GM12878 (cell line): ENCODE measurements at regions not wholly inside any gene's neighbourhood (a gene's known extent, or its start where the extent isn't known, plus 50 kb on each side); places are given as distances from the start of the nearest gene placed in this dataset.

Experiments used
- CEBPB ChIP-seq, 2 experiments: fragments of 150-350 bp in 1 of 2; IDR thresholded peaks; 2 replicates each; pipeline ENCODE4 v1.6.1; 2012 to 2014; ENCODE audit warnings: low read depth in 2 of 2, low read length in 2 of 2, borderline replicate concordance in 1 of 2, inconsistent platforms in 1 of 2
- ETV6 ChIP-seq, 2 experiments: fragments of 450-650 bp in 1 of 2; IDR thresholded peaks in 1 of 2; conservative IDR thresholded peaks in 1 of 2; 2 replicates each; pipeline ENCODE4 v1.6.1; 2014; ENCODE audit warnings: antibody characterized with exemption in 1 of 2, borderline replicate concordance in 1 of 2, low read depth in 1 of 2, mild to moderate bottlenecking in 1 of 2, moderate library complexity in 1 of 2
- MTA3 ChIP-seq: IDR thresholded peaks from 2 replicates; pipeline ENCODE4 v1.6.1; 2012; ENCODE audit warnings: low read length, inconsistent platforms, borderline replicate concordance
- NBN ChIP-seq: fragments of 450-650 bp; IDR thresholded peaks from 2 replicates; pipeline ENCODE4 v1.6.1; 2016
- POU2F2 ChIP-seq: IDR thresholded peaks from 3 replicates; pipeline ENCODE4 v1.6.1; 2011; ENCODE audit warnings: low read depth, mild to moderate bottlenecking, low read length, borderline replicate concordance
- RUNX3 ChIP-seq: IDR thresholded peaks from 2 replicates; pipeline ENCODE4 v1.6.1; 2012; ENCODE audit warnings: low read length, inconsistent platforms
- SPI1 ChIP-seq: IDR thresholded peaks from 2 replicates; pipeline ENCODE4 v1.6.1; 2011; ENCODE audit warnings: low read depth, mild to moderate bottlenecking, low read length, moderate library complexity, borderline replicate concordance; ENCODE audit not compliant: insufficient read depth
- SRF ChIP-seq, 2 experiments: IDR thresholded peaks; 2 replicates each; pipeline ENCODE4 v1.6.1; 2011; ENCODE audit warnings: low read depth in 2 of 2, low read length in 2 of 2, mild to moderate bottlenecking in 1 of 2, moderate library complexity in 1 of 2
- TF ChIP-seq, protein P1 (sequence below): fragments of 450-650 bp; IDR thresholded peaks from 2 replicates; pipeline ENCODE4 v1.6.1; 2017; ENCODE audit warnings: antibody characterized with exemption, mild to moderate bottlenecking, moderate library complexity
- TF ChIP-seq, protein P2 (sequence below): fragments of 450-650 bp; IDR thresholded peaks from 2 replicates; pipeline ENCODE4 v1.6.1; 2017; ENCODE audit warnings: mild to moderate bottlenecking, low read depth, inconsistent platforms; ENCODE audit not compliant: poor library complexity, severe bottlenecking
- TF ChIP-seq, protein P3 (sequence below): fragments of 450-650 bp; IDR thresholded peaks from 2 replicates; pipeline ENCODE4 v1.6.1; 2018; ENCODE audit warnings: borderline replicate concordance, mild to moderate bottlenecking; ENCODE audit not compliant: partially characterized antibody
- TF ChIP-seq, protein P4 (sequence below): fragments of 450-650 bp; IDR thresholded peaks from 2 replicates; pipeline ENCODE4 v1.6.1; 2016; ENCODE audit warnings: mild to moderate bottlenecking
- TF ChIP-seq, protein P5 (sequence below): IDR thresholded peaks from 2 replicates; pipeline ENCODE4 v1.6.1; 2012; ENCODE audit warnings: low read length, inconsistent platforms
- TF ChIP-seq, protein P6 (sequence below): fragments of 450-650 bp; IDR thresholded peaks from 2 replicates; pipeline ENCODE4 v1.6.1; 2018; ENCODE audit warnings: mild to moderate bottlenecking, low read depth, moderate library complexity; ENCODE audit not compliant: partially characterized antibody

DNA sequence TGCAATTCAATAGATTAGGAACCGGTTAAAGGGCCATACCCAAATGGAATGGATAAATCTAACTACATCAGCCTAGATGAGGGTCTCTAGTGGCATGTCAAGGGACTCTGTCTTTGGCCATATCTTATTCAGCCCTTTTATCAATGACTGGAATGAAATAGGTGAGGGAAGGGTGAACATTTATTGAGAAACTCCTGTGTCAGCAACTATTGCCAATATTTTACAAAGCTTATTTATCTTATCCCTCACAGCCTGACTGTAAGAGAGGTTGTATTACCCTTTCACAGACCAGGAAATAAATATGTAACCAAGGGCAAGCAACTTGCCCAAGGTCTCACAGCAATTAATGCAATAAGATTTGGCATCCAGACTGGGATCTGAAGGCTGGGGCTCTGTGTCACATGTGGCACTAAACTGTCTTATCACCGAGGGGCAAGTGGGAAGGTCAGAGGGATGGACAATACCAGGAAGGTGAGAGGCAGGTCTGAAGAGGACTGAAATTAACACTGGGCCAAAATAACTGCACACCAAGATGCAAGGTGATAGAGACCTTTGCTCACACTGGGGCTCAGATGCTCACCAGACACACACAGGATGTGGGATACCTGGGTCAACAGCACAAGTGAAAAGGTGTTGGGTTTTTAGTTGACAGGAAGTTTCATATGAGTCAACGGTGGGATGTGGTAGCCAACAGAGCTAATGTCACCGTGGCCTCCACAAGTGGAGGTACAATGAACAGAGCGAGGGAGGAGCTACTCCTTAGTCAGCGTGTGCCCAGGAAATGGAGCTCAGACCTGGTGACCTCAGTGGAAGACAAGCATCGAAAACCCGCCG lies 261.3 kb downstream of the RPLP1 start (continued):
- TF ChIP-seq, protein P1, sequence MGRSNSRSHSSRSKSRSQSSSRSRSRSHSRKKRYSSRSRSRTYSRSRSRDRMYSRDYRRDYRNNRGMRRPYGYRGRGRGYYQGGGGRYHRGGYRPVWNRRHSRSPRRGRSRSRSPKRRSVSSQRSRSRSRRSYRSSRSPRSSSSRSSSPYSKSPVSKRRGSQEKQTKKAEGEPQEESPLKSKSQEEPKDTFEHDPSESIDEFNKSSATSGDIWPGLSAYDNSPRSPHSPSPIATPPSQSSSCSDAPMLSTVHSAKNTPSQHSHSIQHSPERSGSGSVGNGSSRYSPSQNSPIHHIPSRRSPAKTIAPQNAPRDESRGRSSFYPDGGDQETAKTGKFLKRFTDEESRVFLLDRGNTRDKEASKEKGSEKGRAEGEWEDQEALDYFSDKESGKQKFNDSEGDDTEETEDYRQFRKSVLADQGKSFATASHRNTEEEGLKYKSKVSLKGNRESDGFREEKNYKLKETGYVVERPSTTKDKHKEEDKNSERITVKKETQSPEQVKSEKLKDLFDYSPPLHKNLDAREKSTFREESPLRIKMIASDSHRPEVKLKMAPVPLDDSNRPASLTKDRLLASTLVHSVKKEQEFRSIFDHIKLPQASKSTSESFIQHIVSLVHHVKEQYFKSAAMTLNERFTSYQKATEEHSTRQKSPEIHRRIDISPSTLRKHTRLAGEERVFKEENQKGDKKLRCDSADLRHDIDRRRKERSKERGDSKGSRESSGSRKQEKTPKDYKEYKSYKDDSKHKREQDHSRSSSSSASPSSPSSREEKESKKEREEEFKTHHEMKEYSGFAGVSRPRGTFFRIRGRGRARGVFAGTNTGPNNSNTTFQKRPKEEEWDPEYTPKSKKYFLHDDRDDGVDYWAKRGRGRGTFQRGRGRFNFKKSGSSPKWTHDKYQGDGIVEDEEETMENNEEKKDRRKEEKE, result no peak
- TF ChIP-seq CEBPB (IDR thresholded peaks at IDR 0.05; ENCODE audit: borderline replicate concordance in 1 of 2, low read depth in 2 of 2, low read length in 2 of 2), result peak in 1 of 2 experiments; percentile 93; a peak in 2 of 4 replicates
- peak; percentile 99 for TF ChIP-seq RUNX3
- TF ChIP-seq NBN, result peak; percentile 89
- TF ChIP-seq, protein P2, sequence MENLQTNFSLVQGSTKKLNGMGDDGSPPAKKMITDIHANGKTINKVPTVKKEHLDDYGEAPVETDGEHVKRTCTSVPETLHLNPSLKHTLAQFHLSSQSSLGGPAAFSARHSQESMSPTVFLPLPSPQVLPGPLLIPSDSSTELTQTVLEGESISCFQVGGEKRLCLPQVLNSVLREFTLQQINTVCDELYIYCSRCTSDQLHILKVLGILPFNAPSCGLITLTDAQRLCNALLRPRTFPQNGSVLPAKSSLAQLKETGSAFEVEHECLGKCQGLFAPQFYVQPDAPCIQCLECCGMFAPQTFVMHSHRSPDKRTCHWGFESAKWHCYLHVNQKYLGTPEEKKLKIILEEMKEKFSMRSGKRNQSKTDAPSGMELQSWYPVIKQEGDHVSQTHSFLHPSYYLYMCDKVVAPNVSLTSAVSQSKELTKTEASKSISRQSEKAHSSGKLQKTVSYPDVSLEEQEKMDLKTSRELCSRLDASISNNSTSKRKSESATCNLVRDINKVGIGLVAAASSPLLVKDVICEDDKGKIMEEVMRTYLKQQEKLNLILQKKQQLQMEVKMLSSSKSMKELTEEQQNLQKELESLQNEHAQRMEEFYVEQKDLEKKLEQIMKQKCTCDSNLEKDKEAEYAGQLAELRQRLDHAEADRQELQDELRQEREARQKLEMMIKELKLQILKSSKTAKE, result peak; percentile 79
- TF ChIP-seq POU2F2, result peak; percentile 79; the same call in 2 of the 3 replicates
- TF ChIP-seq, protein P3, sequence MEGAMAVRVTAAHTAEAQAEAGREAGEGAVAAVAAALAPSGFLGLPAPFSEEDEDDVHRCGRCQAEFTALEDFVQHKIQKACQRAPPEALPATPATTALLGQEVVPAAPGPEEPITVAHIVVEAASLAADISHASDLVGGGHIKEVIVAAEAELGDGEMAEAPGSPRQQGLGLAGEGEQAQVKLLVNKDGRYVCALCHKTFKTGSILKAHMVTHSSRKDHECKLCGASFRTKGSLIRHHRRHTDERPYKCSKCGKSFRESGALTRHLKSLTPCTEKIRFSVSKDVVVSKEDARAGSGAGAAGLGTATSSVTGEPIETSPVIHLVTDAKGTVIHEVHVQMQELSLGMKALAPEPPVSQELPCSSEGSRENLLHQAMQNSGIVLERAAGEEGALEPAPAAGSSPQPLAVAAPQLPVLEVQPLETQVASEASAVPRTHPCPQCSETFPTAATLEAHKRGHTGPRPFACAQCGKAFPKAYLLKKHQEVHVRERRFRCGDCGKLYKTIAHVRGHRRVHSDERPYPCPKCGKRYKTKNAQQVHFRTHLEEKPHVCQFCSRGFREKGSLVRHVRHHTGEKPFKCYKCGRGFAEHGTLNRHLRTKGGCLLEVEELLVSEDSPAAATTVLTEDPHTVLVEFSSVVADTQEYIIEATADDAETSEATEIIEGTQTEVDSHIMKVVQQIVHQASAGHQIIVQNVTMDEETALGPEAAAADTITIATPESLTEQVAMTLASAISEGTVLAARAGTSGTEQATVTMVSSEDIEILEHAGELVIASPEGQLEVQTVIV, result no peak
- TF ChIP-seq ETV6 (conservative IDR thresholded peaks at IDR 0.05 in 1 of 2, IDR thresholded peaks at IDR 0.05 in 1 of 2; ENCODE audit: borderline replicate concordance in 1 of 2, low read depth in 1 of 2), result peak in 1 of 2 experiments; percentile 93; a peak in 2 of 4 replicates
- TF ChIP-seq SPI1, result no peak
- TF ChIP-seq, protein P4, sequence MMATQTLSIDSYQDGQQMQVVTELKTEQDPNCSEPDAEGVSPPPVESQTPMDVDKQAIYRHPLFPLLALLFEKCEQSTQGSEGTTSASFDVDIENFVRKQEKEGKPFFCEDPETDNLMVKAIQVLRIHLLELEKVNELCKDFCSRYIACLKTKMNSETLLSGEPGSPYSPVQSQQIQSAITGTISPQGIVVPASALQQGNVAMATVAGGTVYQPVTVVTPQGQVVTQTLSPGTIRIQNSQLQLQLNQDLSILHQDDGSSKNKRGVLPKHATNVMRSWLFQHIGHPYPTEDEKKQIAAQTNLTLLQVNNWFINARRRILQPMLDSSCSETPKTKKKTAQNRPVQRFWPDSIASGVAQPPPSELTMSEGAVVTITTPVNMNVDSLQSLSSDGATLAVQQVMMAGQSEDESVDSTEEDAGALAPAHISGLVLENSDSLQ, result 0 out of 2 replicates have a peak, but pooled peaks have one; percentile 15
- TF ChIP-seq, protein P5, sequence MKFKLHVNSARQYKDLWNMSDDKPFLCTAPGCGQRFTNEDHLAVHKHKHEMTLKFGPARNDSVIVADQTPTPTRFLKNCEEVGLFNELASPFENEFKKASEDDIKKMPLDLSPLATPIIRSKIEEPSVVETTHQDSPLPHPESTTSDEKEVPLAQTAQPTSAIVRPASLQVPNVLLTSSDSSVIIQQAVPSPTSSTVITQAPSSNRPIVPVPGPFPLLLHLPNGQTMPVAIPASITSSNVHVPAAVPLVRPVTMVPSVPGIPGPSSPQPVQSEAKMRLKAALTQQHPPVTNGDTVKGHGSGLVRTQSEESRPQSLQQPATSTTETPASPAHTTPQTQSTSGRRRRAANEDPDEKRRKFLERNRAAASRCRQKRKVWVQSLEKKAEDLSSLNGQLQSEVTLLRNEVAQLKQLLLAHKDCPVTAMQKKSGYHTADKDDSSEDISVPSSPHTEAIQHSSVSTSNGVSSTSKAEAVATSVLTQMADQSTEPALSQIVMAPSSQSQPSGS, result peak; percentile 92
- TF ChIP-seq SRF (IDR thresholded peaks at IDR 0.05; ENCODE audit: low read depth in 2 of 2, low read length in 2 of 2), result peak in 1 of 2 experiments; percentile 62; a peak in 1 of 4 replicates
- TF ChIP-seq MTA3, result peak; percentile 99; the same call in 1 of the 2 replicates
- TF ChIP-seq, protein P6, sequence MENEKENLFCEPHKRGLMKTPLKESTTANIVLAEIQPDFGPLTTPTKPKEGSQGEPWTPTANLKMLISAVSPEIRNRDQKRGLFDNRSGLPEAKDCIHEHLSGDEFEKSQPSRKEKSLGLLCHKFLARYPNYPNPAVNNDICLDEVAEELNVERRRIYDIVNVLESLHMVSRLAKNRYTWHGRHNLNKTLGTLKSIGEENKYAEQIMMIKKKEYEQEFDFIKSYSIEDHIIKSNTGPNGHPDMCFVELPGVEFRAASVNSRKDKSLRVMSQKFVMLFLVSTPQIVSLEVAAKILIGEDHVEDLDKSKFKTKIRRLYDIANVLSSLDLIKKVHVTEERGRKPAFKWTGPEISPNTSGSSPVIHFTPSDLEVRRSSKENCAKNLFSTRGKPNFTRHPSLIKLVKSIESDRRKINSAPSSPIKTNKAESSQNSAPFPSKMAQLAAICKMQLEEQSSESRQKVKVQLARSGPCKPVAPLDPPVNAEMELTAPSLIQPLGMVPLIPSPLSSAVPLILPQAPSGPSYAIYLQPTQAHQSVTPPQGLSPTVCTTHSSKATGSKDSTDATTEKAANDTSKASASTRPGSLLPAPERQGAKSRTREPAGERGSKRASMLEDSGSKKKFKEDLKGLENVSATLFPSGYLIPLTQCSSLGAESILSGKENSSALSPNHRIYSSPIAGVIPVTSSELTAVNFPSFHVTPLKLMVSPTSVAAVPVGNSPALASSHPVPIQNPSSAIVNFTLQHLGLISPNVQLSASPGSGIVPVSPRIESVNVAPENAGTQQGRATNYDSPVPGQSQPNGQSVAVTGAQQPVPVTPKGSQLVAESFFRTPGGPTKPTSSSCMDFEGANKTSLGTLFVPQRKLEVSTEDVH, result no peak
